GM18951 (cell line): ENCODE measurements at regions not wholly inside any gene's neighbourhood (a gene's known extent, or its start where the extent isn't known, plus 50 kb on each side); places are given as distances from the start of the nearest gene placed in this dataset.

ENCODE experiments used
- POLR2A ChIP-seq: IDR thresholded peaks from 4 replicates; pipeline ENCODE4 v1.6.1; 2011; ENCODE audit warnings: mild to moderate bottlenecking; ENCODE audit not compliant: insufficient read length, insufficient read depth; ENCODE audit errors: extremely low read depth
- in situ Hi-C: fragments of 300-500 bp; cut with MboI; formaldehyde crosslinking; loops from one replicate; pipeline ENCODE4 v1.12.0; 2022; ENCODE audit warnings: low sequenced_read_pairs, mixed read lengths, inconsistent platforms; ENCODE audit not compliant: unreplicated experiment

DNA sequence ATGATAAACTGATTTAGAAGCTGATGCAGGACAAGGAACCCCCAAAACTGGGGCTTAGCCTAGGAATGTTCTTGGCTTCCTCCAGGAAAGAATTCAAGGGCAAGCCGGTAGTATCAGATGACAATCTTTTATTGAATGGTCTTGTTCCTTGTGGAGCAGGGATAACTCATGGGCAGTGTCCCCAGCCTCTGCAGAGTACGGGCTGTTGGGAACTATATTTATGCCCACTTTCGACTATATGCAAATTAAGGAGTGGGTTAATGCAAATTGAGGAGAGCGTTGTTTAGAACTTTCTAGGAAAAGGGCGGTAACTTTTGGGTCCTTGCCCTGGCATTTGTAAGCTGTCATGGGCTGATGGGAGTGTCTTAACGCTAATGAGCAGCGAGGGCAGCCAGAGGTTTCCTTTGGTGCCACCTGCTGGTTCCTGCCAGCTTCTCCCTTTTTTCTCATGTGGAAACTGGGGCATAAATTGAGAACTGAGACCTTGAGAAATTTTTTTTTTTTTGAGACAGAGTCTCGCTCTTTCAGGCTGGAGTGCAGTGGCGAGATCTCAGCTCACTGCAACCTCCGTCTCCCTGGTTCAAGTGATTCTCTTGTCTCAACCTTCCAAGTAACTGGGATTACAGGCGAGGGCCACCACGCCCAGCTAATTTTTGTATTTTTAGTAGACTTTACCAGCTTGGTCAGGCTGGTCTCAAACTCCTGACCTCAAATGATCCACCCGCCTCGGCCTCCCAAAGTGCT is 79.4 kb upstream of the ABCC4 start:
- in situ Hi-C loops, result no loop called here
- no peak for TF ChIP-seq POLR2A

DNA sequence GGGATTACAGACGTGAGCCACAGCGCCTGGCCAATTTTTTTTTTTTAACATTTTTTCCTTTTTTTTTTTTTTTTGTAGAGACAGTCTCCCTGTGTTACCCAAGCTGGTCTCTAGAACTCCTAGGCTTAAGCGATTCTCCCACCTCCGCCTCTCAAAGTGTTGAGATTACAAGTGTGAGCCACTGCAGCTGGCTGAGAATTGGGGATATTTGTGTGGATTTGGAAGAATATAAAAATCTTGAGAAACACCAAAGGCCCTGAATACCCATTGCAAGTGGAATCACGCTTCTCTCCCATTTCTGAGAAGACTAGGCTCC is 79.9 kb upstream of the ABCC4 start:
- no peak for TF ChIP-seq POLR2A
- in situ Hi-C loops, result no loop called here

DNA sequence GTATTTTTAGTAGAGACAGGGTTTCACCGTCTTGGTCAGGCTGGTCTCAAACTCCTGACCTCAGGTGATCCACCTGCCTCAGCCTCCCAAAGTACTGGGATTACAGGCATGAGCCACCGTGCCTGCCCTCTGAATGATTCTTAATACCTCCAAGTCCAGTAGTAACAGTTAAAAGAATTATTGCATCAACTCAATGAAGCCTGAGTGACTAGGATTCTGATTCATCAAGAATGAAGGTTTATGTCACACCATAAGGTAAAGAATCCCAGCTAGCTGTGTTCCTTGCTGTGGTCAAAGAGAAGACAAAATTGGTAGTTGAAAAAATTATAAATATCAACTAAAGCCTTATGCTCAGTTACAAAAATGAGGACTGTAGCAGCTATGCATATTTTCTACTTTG is 81.2 kb upstream of the ABCC4 start:
- TF ChIP-seq POLR2A, result no peak
- in situ Hi-C loops, result no loop called here

GRCh38 chr13:95382916-95383315 is 81.7 kb upstream of the ABCC4 start:
- in situ Hi-C loops, result no loop called here
- no peak for TF ChIP-seq POLR2A

DNA sequence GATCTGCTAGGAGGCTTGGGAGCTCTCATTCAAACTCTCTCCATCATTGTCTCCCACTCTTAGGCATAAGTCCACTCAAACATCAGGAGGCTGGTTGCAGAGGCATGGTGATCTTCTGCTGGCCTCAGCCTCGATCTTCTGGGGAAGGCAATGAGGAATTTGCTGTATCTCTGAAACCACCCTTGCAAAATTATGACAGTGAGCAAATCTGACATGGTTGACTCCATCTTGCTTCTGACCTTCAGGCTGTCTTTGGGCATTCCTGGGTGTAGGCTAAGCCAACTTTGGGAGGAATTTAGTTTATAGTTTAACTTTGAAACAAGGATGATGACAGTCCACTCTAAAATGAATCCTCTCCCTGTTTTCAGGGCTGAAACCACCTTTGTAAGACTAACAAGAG is 84.1 kb upstream of the ABCC4 start:
- no peak for TF ChIP-seq POLR2A
- in situ Hi-C loops, result no loop called here

DNA sequence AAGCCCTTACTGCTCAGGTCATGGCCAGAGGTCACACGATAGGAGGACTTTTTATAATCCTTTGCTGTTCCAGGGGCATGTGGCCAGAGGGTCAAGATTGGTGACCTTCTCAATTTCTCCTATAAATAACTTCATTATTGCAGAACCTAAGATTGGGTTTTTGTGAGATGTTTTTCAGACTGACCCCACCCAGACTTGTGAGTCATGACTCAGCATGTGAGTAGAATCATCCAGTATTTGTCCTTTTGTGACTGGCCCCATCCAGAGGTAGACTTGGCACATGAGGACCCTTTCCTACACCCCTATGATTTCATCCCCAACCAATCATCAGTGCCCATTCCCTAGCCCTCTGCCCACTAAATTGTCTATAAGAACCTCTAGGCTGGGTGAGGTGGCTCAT is 84.5 kb upstream of the ABCC4 start:
- TF ChIP-seq POLR2A, result no peak
- in situ Hi-C loops, result no loop called here

GRCh38 chr13:95386370-95386769 is 85.1 kb upstream of the ABCC4 start:
- in situ Hi-C loops, result no loop called here
- no peak for TF ChIP-seq POLR2A

DNA sequence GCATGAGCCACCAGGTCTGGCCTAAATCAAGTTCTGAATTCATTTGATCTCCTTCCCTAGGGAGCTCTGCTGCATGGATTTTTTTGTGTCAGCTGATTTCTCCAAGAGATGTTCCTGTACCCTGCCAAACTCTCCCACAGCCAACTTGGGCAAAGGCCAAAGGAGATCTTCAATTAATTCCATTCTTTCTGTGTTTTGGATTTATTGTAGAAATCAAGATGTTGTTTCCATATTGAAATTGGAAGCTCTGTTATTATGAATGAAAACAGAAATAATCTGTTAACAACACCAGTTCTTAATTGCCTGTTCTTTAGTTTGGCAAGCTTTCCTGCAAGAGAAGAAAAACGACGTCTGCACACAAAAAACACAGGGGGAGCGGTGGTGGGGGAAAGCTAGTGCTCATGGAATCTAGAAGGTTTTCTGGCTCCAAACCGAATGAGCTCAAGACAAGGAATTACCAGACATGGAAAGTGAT is 86.5 kb upstream of the ABCC4 start:
- no peak for TF ChIP-seq POLR2A
- in situ Hi-C loops, result no loop called here

DNA sequence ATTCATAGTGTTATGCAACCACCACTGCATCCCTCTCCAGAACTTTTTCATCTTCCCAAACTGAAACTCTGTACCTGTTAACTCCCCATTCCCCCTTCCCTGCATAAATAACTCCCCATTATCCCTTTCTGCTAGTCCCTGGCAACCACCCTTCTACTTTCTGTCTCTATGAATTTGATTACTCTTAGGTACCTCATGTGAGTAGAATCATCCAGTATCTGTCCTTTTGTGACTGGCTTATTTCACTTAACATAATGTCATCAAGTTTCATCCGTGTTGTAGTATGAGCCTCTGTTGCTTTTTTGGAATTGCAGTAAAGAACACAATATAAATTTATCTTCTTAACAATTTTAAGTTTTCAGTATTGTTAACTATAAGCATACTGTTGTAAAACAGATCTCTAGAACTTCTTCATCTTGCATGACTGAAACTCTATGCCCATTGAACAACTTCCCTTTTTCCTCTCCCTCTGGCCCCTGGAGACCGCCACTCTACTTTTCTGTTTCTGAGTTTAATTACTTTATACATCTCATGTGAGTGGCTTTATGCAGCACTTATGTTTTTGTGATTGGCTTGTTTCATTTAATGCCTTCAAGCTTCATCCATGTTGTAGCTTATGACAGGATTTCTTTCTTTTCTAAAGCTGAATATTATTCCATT is 87.3 kb upstream of the ABCC4 start:
- no peak for TF ChIP-seq POLR2A
- in situ Hi-C loops, result no loop called here

- no peak for TF ChIP-seq POLR2A
- in situ Hi-C loops, result loop anchor here (10.0 kb wide), 1 partner anchor 197 kb away; no protein-coding TSS in a partner anchor
These were observed 90.1 kb upstream of the ABCC4 start for GRCh38 chr13:95391362-95391761.

- TF ChIP-seq POLR2A, result no peak
- in situ Hi-C loops, result loop anchor here (10.0 kb wide), 1 partner anchor 197 kb away; no protein-coding TSS in a partner anchor
These were observed 90.5 kb upstream of the ABCC4 start for GRCh38 chr13:95391785-95392184.

DNA sequence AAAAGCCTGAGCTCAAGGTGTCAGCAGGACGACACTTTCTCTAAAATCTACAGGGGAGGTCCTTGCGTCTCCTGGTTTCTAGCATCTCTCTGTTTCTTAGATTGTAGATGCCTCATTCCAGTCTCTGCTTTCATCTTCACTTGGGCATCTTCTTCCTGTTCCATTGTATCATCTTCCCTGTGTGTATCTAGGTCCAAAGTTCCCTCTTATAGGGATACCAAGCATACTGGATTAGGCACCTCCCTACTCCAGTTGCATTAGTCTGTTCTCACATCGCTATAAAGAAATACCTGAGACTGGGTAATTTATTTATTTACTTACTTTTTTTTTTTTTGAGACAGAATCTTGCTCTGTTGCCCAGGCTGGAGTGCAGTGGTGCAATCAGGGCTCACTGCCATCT is 91.3 kb upstream of the ABCC4 start:
- TF ChIP-seq POLR2A, result no peak
- in situ Hi-C loops, result loop anchor here (10.0 kb wide), 1 partner anchor 198 kb away; no protein-coding TSS in a partner anchor

DNA sequence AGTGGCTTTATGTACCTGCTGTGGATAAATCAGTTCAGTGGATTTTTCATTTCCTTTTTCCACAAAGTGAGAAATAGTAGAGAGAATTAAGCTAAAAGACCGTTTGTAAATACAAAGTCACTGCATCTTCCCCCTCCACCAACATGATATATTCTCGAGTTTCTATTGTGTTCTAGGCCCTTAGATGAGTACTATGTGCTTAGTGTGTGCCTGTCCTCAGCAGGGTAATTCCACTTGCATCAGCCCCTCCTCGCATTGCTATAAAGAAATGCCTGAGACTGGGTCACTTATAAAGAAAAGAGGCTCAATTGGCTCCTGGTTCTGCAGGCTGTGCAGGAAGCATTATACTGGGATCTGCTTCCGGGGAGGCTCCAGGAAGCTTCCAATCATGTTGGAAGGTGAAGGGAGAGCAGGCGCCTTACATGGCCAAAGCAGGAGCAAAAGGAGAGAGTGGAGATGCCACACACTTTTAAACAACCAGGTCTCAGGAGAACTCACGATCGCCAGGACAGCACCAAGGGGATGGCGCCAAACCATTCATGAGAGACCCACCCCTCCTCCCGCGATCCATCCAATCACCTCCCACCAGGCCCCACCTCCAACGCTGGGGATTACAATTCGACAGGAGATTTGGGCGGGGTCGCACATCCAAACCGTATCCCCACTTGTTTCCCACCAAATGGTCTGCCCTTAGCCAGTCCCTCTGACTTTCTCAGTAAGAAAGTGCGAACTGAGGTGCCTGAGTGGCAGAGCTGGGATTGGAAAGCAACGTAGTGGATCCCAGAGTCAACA is 102.3 kb upstream of the ABCC4 start:
- no peak for TF ChIP-seq POLR2A
- in situ Hi-C loops, result loop anchor here (25.0 kb wide), 1 partner anchor 716 kb away; no protein-coding TSS in a partner anchor
